Stimulated activated CD4-positive, alpha-beta T cell treated with anti-CD3 and anti-CD28 coated beads, TNF-alpha, amount 100 ng/mL, for 1 hour (primary cell): ENCODE measurements at regions not wholly inside any gene's neighbourhood (a gene's known extent, or its start where the extent isn't known, plus 50 kb on each side); places are given as distances from the start of the nearest gene placed in this dataset.
"Not testable (repeated sequence)": the region's sequence is repeated elsewhere in the genome, so short reads cannot be mapped to it uniquely, and the experiment has no call there.

ENCODE experiments used
- DNase-seq, 3 donors: peaks; one replicate each; pipeline ENCODE4 v3.0.0-alpha.2; 2020; ENCODE audit warnings: low read depth in 3 of 3, low spot score in 1 of 3

DNA sequence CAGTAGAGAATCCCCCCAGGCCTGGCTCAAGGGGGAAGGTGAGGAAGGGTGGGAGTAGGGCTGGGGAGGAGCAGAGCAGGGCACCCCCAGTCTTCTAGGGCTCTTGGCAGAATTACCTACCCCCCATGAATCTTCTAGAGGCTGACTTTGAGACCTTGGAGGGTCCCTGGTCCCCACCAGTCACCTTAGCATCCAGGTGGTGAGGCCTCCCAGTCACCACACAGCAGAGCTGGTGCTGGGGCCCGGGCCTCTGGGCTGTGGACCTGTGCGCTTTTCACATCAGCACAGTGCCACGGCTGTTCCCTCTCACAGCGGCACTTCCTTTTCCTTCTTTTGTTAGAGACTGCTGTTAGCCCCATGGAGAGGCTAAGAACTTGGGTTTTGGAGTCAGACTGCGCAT is 148.6 kb upstream of the PITX1 start:
- no peak for DNase-seq

- no peak for DNase-seq
Observed at GRCh38 chr5:135181653-135182052, 147.6 kb upstream of the PITX1 start.

DNA sequence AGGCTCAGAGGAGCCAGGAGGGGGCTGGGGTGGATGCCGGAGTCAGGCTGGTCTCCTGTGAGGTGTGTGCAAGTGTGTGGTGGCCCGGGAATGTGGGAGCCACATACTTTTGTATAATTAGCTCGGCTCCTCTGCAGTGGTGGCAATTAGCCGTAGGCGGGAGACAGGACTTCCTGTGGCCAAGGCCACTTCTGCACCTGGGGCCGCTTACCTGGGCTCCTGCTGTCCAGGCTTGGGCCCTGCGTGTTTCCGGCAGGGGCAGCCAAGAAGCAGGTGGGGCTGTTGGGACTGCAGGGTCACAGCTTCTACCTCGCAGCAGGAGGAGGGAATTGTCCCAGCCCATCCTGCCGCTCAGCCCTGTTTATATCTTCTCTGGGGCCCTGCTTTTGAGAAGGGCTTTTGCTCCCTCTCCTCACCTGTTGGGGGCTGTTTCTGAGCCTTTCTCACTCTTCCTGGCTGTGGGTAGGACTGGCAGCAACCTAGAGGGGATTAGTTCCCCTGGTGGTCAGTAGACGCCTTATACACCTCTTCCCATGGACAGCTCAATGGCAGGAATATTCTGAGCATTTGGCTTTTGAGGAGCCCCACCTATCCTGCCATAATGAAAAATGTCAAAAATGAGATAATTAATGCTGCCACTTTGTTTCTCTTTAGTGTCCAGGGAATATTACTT is 145.4 kb upstream of the PITX1 start:
- DNase-seq, result no peak

DNA sequence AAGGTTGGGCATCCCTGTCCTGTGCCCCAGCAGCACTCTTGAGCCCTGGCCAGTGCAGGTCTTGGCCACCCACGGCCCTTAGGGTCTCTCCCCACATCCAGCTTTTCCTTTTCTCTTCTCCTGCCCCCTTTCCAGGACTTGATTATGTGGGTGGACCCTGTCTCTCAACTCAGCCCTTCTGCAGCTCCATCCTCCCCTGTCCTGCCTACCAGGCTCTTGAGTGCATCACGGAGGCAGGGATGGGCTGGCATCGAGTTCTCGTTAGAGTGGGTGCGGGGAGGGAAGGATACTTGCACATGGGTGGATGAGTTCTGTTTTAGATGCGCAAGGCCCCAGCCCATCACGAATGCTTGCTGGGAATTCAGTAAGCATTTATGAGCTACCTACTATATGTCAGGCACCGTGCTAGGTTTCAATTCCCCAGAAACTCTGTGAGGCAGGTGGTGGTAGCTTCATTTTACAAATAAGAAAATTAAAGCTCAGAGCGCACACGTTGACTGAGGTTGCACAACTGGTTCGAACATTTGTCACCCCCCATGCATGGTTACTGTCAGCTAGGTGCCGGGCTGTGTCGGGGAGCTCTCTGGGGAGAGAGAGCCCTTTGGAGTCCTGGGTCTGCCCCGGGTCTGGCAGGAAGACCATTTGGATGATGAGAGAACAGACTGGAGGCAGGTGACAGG is 144.6 kb upstream of the PITX1 start:
- no peak for DNase-seq

DNA sequence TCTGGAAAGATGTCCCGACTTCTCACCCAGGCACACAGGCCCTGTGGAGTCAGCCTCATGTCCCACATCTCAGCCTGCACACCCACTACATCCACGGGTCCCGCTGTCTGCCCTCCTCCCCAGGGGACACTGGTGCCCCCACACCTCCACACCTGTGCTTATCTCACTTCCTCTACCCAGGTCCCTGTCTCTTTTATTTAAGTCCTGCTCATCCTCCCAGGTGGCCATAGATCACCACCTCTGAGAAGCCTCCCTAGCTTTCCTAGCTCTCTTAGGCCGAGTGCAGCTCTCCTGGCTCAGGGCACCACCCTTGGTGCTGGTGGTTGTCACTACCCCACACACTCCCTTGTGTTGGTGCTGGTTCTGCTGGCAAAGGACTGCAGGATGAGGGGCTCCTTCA is 143.6 kb upstream of the PITX1 start:
- DNase-seq, result no peak

DNA sequence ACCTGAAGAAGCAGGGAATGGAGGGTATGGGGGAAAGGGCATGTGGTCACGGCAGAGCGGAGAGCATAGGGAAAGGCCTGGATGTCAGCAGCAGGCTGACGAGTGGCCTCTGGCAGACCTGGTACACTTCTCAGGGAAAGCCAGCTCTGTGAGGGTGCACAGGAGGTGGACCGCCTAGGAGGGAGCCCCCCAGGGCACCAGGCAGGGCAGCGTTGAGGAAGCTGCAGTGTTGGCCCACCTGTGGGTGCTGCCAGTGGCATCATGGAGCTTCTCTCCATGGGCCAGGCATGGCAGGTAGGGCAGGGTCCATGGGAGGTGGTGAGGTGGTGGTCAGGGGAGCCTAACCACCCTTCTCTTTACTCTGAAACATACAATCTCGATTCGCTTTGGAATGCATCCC is 143.0 kb upstream of the PITX1 start:
- DNase-seq, result no peak

DNA sequence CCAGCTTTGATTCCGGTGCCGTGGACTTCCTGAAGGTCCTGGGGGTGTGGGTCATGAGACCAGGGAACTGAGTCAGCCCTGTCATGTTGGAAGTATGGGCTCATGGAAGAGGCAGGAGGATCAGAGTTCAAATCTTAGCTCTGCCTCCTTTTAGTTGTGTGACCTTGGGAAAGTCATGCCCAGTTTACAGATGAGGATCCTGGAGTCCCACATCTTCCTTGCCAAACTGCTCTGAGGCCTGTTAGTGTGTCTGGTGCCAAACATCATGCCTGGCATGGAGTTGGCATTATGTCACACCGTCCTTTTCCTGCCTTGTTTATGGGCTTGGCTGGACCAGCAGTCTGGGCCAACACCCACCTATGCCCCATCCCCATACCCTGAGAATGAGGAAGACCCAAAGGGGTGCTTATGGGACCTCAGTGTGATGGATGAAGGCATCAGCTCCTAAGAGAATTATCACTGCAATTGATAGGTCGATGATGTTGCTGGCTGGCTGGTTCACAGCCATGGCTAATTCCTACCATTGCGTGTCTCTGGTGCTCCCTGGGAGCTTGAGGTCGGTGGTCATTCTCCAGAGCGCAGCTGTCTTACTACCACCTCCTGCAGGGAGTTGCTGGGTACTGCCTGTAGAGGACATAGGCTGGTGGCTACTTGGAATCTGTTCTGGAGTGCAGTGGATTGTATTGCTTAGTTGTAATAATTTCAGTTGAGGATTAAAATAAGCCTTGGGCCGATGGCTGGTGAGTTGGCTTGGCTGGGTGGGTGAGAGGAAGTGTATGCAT is 140.5 kb upstream of the PITX1 start:
- DNase-seq, result no peak

DNA sequence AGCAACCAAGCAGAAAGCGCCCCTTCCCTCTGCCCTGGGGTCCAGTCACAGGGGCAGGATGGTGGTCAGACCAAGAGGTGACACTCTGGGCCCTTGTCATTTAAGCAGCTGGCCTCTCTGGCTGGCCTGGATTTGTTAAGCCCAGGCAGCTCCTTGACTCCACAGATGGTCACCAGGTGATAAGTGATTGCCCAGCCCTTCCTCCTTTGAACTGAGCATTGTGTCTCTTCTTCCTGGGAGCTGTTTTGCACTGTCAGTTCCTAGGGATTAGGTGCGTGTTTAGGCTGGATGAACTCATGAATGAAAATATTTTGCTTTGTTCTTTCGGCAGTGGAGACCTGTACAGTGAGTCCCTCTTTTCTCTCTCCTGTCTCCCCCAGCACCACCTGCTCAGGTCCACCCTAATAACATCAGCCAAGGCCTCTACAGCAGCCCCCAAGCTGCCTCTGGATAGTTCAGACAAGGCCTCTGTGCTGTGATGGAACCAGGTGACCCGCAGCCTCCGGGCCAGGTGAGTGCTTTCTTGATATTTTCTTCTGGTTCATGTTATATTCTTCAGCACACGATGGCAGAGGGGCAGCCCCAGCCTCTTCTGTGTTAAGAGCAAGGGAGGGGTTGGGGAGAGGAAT is 139.7 kb upstream of the PITX1 start:
- DNase-seq, result no peak

DNA sequence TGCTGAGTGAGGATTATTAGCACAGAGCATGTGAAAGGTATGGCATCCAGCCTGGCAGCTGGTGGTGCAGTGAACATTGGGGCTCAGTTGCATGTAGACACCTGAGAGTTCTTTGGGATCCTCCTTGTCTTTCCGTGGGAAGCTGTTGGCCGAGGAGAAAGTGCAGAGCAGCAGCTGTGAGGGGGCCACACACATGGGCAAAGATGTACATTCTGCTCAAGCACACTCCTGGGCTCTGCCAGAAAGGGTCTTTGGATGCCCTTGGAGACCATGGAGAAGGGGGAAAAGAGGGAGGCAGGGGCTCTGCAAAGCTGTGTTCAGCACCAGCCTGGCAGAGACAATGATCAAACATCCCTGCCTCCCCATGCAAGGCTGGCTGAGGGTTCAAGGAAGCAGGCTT is 138.7 kb upstream of the PITX1 start:
- DNase-seq, result no peak

GRCh38 chr5:135171336-135171735 is 137.3 kb upstream of the PITX1 start:
- no peak for DNase-seq

DNA sequence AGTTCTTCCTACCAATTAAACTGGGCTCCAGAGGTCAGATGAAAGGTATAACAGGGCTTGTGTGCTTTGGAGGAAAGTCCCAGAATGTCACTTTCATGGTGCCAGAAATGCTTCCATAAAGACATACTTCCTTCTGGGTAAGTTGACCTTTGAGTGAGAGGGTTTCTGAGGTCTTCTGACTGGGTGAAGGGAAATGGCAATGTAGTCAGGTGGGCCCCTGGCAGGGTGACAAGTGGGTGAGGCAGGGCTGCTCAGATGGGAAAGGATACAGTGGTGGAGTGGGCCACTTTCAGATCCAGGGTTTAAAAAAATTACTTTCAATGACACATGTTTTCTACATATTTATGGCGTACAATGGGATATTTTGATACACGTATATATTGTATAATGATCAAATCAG is 136.5 kb upstream of the PITX1 start:
- no peak for DNase-seq

DNA sequence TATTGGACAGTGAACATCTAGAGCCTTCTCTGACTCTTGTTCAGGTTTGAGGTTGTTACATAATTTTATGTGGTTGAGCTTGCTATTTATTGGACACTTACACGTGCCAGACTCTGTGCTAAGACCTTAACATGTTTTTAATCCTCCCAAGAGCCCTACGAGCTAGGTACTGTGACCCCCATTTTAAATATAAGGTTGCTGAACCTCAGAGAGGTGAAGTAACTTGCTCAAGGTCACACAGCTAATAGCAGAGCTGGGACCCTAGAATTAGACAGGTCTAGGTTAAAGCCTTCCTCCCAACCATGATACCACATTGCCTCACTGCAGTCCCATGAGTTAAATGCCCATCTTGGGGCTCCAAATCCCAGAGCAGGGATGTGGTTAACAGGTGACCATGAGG is 135.7 kb upstream of the PITX1 start:
- DNase-seq, result no peak

- no peak for DNase-seq
Observed at GRCh38 chr5:135167634-135168033, 133.6 kb upstream of the PITX1 start.

DNA sequence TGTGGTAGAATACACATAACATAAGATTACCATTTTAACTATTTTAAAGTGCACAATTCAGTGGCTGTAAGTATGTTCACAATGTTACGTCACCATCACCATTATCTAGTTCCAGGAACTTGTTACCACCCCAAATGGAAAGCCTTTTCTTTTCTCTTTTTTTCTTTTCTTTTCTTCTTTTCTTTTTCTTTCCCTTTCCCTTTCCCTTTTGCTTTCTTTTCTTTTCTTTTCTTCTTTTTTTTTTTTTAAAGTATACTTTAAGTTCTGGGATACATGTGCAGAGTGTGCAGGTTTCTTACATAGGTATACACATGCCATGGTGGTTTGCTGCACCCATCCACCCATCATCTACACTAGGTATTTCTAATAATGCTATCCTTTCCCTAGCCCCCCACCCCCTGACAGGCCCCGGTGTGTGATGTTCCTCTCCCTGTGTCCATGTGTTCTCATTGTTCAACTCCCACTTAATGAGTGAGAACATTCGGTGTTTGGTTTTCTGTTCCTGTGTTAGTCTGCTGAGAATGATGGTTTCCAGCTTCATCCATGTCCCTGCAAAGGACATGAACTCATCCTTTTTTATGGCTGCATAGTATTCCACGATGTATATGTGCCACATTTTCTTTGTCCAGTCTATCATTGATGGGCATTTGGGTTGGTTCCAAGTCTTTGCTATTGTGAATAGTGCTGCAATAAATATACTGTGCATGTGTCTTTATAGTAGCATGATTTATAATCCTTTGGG is 131.0 kb upstream of the PITX1 start:
- DNase-seq, result not testable (repeated sequence)

DNA sequence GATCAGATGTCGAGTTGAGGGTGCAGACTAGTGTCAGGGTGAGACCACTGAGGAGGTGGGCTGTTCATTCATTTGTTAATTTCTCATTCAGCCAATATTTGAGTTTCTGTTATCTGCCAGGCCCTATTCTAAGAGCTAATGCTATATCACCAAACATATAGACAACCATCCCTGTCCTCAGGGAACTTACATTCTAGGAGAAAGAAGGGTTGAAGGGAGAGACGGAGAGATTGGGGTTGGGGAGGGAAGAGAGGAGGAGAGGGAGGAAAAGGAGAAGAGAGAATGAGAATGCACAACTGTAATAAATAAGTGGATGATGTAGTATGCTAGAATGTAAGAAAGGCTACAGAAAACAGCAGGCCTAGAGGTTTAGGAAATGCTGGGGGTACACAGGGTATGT is 129.9 kb upstream of the PITX1 start:
- no peak for DNase-seq

- no peak for DNase-seq
Observed at GRCh38 chr5:135163391-135163790, 129.4 kb upstream of the PITX1 start.

DNA sequence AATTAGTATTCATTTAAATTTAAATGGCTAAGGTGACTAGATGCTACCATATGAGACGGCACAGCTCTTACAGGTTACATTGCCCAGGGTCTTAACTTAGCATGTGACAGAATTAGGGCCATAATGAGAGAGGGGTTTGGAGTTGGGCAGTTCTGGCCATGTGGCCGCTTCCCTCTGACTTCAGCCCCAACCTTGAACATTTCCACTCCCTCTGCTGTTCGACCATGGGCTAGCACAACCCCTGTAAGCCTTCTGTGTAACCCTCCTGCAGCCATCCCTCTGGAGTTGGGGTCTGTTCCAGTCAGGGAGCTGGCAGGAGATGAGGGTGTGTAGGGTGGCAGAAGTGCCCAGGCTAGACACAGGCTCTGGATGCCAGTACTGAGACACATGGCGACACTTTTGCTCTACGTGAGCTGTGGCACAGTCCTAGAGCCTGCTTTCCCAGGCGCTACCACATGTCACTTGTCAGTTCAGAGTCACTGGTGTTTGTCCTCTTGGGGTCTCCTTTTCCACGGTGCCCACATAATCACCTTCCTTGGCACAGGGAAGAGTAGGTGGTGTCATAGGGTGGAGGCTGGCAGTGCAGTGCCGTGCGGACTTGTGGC is 128.7 kb upstream of the PITX1 start:
- no peak for DNase-seq

- no peak for DNase-seq
Observed at GRCh38 chr5:135161221-135161620, 127.2 kb upstream of the PITX1 start.

- no peak for DNase-seq
Observed at GRCh38 chr5:135160036-135160675, 126.1 kb upstream of the PITX1 start.

GRCh38 chr5:135159626-135160025 is 125.6 kb upstream of the PITX1 start:
- no peak for DNase-seq
